GM13976 (cell line): ENCODE measurements at regions not wholly inside any gene's neighbourhood (a gene's known extent, or its start where the extent isn't known, plus 50 kb on each side); places are given as distances from the start of the nearest gene placed in this dataset.

Experiments
- DNase-seq: peaks from one replicate; pipeline ENCODE4 v3.0.0; 2012; ENCODE audit warnings: low spot score
- CTCF ChIP-seq: IDR thresholded peaks from 2 replicates; pipeline ENCODE4 v1.5.1; 2012; ENCODE audit warnings: borderline replicate concordance, mild to moderate bottlenecking; ENCODE audit not compliant: insufficient read depth; ENCODE audit errors: extremely low read depth, missing control alignments, control extremely low read depth
- in situ Hi-C: fragments of 300-500 bp; cut with MboI; formaldehyde crosslinking; loops from one replicate; pipeline ENCODE4 v1.12.0; 2022; ENCODE audit warnings: low sequenced_read_pairs, mixed read lengths, inconsistent platforms; ENCODE audit not compliant: unreplicated experiment

- DNase-seq = no peak
- in situ Hi-C loops = no loop called here
- no peak for TF ChIP-seq CTCF
Observed at GRCh38 chr4:134364928-134365327, 163.3 kb upstream of the PABPC4L start.

GRCh38 chr4:134345244-134345643 is 143.7 kb upstream of the PABPC4L start:
- in situ Hi-C loops = no loop called here
- no peak for TF ChIP-seq CTCF
- no peak for DNase-seq

- in situ Hi-C loops = no loop called here
- no peak for TF ChIP-seq CTCF
- DNase-seq = no peak
Observed at GRCh38 chr4:134343656-134344055, 142.1 kb upstream of the PABPC4L start.

- no peak for DNase-seq
- in situ Hi-C loops = no loop called here
- no peak for TF ChIP-seq CTCF
Observed at GRCh38 chr4:134343081-134343480, 141.5 kb upstream of the PABPC4L start.

GRCh38 chr4:134337574-134337973 is 136.0 kb upstream of the PABPC4L start:
- TF ChIP-seq CTCF = no peak
- DNase-seq = no peak
- in situ Hi-C loops = no loop called here

GRCh38 chr4:134328741-134329140 is 127.2 kb upstream of the PABPC4L start:
- in situ Hi-C loops = no loop called here
- DNase-seq = no peak

More at GRCh38 chr4:134328741-134329140, 127.2 kb upstream of the PABPC4L start:
- no peak for TF ChIP-seq CTCF
